HG03064 (cell line): ENCODE measurements at regions not wholly inside any gene's neighbourhood (a gene's known extent, or its start where the extent isn't known, plus 50 kb on each side); places are given as distances from the start of the nearest gene placed in this dataset.
"Not testable (repeated sequence)": the region's sequence is repeated elsewhere in the genome, so short reads cannot be mapped to it uniquely, and the experiment has no call there.

Source experiments
- ATAC-seq: cut with Tn5 transposase; IDR thresholded peaks from one replicate; pipeline ENCODE4 v1.9.1; 2021; ENCODE audit warnings: low read depth; ENCODE audit not compliant: unreplicated experiment

- ATAC-seq = not testable (repeated sequence)
These were observed 775.2 kb downstream of the TMEM121 start for GRCh38 chr14:106301609-106302008.

- no peak for ATAC-seq
These were observed 776.3 kb downstream of the TMEM121 start for GRCh38 chr14:106302661-106303060.

GRCh38 chr14:106304271-106304670 lies 777.9 kb downstream of the TMEM121 start:
- no peak for ATAC-seq

- peak; percentile 84 for ATAC-seq
These were observed 782.5 kb downstream of the TMEM121 start for GRCh38 chr14:106308839-106309389.

GRCh38 chr14:106309423-106309822 lies 783.0 kb downstream of the TMEM121 start:
- no peak for ATAC-seq

- no peak for ATAC-seq
These were observed 789.1 kb downstream of the TMEM121 start for GRCh38 chr14:106315436-106315835.

- ATAC-seq = no peak
These were observed 791.2 kb downstream of the TMEM121 start for GRCh38 chr14:106317593-106317992.

- no peak for ATAC-seq
These were observed 792.3 kb downstream of the TMEM121 start for GRCh38 chr14:106318700-106319099.

- not testable (repeated sequence) for ATAC-seq
These were observed 797.6 kb downstream of the TMEM121 start for GRCh38 chr14:106323970-106324369.

GRCh38 chr14:106327234-106327633 lies 800.9 kb downstream of the TMEM121 start:
- ATAC-seq = no peak

GRCh38 chr14:106327702-106328353 lies 801.4 kb downstream of the TMEM121 start:
- ATAC-seq = not testable (repeated sequence)

GRCh38 chr14:106329243-106329642 lies 802.9 kb downstream of the TMEM121 start:
- not testable (repeated sequence) for ATAC-seq

GRCh38 chr14:106329987-106330774 lies 803.8 kb downstream of the TMEM121 start:
- ATAC-seq = not testable (repeated sequence)

- peak; percentile 48 for ATAC-seq
These were observed 808.2 kb downstream of the TMEM121 start for GRCh38 chr14:106334428-106335109.

GRCh38 chr14:106335110-106335429 lies 808.7 kb downstream of the TMEM121 start:
- ATAC-seq = not testable (repeated sequence)

- not testable (repeated sequence) for ATAC-seq
These were observed 812.4 kb downstream of the TMEM121 start for GRCh38 chr14:106338775-106339174.

- ATAC-seq = not testable (repeated sequence)
These were observed 814.3 kb downstream of the TMEM121 start for GRCh38 chr14:106340658-106341057.

- ATAC-seq = not testable (repeated sequence)
These were observed 814.8 kb downstream of the TMEM121 start for GRCh38 chr14:106341161-106341560.

GRCh38 chr14:106343626-106344025 lies 817.2 kb downstream of the TMEM121 start:
- no peak for ATAC-seq

- not testable (repeated sequence) for ATAC-seq
These were observed 817.8 kb downstream of the TMEM121 start for GRCh38 chr14:106344065-106344614.
